Left ventricle myocardium inferior (tissue), 1 donor: ENCODE measurements at regions not wholly inside any gene's neighbourhood (a gene's known extent, or its start where the extent isn't known, plus 50 kb on each side); places are given as distances from the start of the nearest gene placed in this dataset.

Experiments used
- DNase-seq: peaks from one replicate; pipeline ENCODE4 v3.0.0-alpha.2; 2020
- H3K27ac ChIP-seq: fragments of 200-600 bp; replicated peaks from 2 replicates; pipeline ENCODE4 v1.8.0; 2021
- H3K27me3 ChIP-seq: fragments of 200-600 bp; 2 replicates; pipeline ENCODE4 v1.8.0; 2021; ENCODE audit warnings: low read depth
- H3K36me3 ChIP-seq: fragments of 200-600 bp; 2 replicates; pipeline ENCODE4 v1.8.0; 2021
- H3K4me1 ChIP-seq: fragments of 200-600 bp; 2 replicates; pipeline ENCODE4 v1.8.0; 2021
- H3K4me3 ChIP-seq: fragments of 200-600 bp; 2 replicates; pipeline ENCODE4 v1.8.0; 2021; ENCODE audit warnings: mild to moderate bottlenecking, moderate library complexity
- H3K9me3 ChIP-seq: fragments of 200-600 bp; replicated peaks from 2 replicates; pipeline ENCODE4 v1.8.0; 2021
- intact Hi-C: fragments of 100-400 bp; cut with micrococcal nuclease; formaldehyde crosslinking; loops from one replicate; pipeline ENCODE4 v1.11.0; 2022
- TF ChIP-seq, protein P1 (sequence below): fragments of 200-600 bp; IDR thresholded peaks from 2 replicates; pipeline ENCODE4 v1.8.0; 2021; ENCODE audit warnings: antibody characterized with exemption, mild to moderate bottlenecking, borderline replicate concordance
- donor health status: DM: no; HTN: yes; CAD: no; lungs with severe emphysema.

- H3K9me3 ChIP-seq = no peaks in the 10 kb centered on the region
- no peaks in the 10 kb centered on the region for H3K27me3 ChIP-seq
- no peak overlapping the region for H3K4me3 ChIP-seq
- H3K4me1 ChIP-seq = peaks cover 28% of the 10 kb centered on the region
- no peak for DNase-seq
- intact Hi-C loops = no loop called here
- TF ChIP-seq, protein P1, sequence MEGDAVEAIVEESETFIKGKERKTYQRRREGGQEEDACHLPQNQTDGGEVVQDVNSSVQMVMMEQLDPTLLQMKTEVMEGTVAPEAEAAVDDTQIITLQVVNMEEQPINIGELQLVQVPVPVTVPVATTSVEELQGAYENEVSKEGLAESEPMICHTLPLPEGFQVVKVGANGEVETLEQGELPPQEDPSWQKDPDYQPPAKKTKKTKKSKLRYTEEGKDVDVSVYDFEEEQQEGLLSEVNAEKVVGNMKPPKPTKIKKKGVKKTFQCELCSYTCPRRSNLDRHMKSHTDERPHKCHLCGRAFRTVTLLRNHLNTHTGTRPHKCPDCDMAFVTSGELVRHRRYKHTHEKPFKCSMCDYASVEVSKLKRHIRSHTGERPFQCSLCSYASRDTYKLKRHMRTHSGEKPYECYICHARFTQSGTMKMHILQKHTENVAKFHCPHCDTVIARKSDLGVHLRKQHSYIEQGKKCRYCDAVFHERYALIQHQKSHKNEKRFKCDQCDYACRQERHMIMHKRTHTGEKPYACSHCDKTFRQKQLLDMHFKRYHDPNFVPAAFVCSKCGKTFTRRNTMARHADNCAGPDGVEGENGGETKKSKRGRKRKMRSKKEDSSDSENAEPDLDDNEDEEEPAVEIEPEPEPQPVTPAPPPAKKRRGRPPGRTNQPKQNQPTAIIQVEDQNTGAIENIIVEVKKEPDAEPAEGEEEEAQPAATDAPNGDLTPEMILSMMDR = no peak
- peaks cover 59% of the 10 kb centered on the region for H3K36me3 ChIP-seq
- no peak overlapping the region for H3K27ac ChIP-seq
Measured at GRCh38 chr1:232467073-232467760, 162.7 kb downstream of the SIPA1L2 start.

GRCh38 chr1:232464325-232464724 lies 165.6 kb downstream of the SIPA1L2 start:
- no peak for DNase-seq
- TF ChIP-seq, protein P1 = no peak
- Histone ChIP-seq H3K9me3 (no peaks in the 10 kb centered on the region), H3K36me3 (peaks cover 64% of the 10 kb centered on the region), H3K4me1 (peaks cover 26% of the 10 kb centered on the region), H3K4me3 (no peak overlapping the region), H3K27ac (no peak overlapping the region), H3K27me3 (no peaks in the 10 kb centered on the region)
- intact Hi-C loops = no loop called here

- intact Hi-C loops = no loop called here
Measured at GRCh38 chr1:232463225-232463624, 166.7 kb downstream of the SIPA1L2 start.

DNA sequence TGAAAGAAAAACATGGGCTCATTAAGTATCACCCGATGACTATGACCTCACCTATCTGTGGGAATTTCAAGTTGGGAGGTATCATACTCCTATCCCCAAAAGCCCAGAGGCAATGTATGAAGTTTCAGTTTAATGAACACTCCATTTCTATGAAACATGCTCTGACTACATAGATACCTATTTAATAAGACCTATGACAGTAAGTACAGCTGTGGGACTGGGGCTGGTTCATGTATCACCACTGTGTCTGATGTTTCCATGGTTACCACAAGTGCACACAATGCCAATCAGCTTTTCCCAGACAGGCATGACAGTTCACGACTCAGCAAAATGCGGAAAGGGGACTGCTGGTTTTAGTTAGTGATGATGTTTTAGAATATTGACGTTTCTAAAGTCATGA lies 167.7 kb downstream of the SIPA1L2 start:
- TF ChIP-seq, protein P1 = no peak
- peaks cover 35% of the 10 kb centered on the region for H3K4me1 ChIP-seq
- no peaks in the 10 kb centered on the region for H3K27me3 ChIP-seq
- no peaks in the 10 kb centered on the region for H3K9me3 ChIP-seq
- intact Hi-C loops = no loop called here
- H3K27ac ChIP-seq = no peak overlapping the region
- H3K36me3 ChIP-seq = peaks cover 49% of the 10 kb centered on the region
- H3K4me3 ChIP-seq = no peak overlapping the region
- no peak for DNase-seq

More at GRCh38 chr1:232463225-232463624, 166.7 kb downstream of the SIPA1L2 start:
- Histone ChIP-seq H3K27ac (no peak overlapping the region), H3K4me1 (peaks cover 26% of the 10 kb centered on the region), H3K4me3 (no peak overlapping the region), H3K27me3 (no peaks in the 10 kb centered on the region), H3K9me3 (no peaks in the 10 kb centered on the region), H3K36me3 (peaks cover 59% of the 10 kb centered on the region)
- DNase-seq = no peak
- TF ChIP-seq, protein P1 = no peak

DNA sequence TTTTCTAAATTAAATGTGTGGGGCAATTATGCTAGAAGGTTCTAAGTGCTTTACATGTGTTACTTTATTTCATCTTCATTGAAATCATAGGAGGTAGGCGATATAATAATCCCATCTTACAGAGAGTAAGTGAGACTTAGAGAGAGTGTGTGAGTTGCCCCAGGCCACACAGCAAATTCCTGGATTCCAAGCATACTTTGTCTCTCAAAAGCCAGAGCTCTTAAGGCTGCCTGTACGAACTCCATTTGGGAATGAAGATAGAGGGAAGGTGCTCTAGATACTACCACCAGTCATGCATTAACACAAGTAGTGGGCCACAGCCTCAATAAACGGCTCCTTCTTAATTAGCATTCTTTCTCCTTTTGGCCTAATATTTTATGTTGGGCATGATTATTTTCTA lies 170.1 kb downstream of the SIPA1L2 start:
- H3K36me3 ChIP-seq = peaks cover 29% of the 10 kb centered on the region
- no peak overlapping the region for H3K27ac ChIP-seq
- H3K4me3 ChIP-seq = no peak overlapping the region
- no peaks in the 10 kb centered on the region for H3K9me3 ChIP-seq
- intact Hi-C loops = no loop called here
- no peaks in the 10 kb centered on the region for H3K27me3 ChIP-seq
- H3K4me1 ChIP-seq = peaks cover 46% of the 10 kb centered on the region
- TF ChIP-seq, protein P1 = no peak
- DNase-seq = no peak
